ENCODE measurements at regions not wholly inside any gene's neighbourhood (a gene's known extent, or its start where the extent isn't known, plus 50 kb on each side); places are given as distances from the start of the nearest gene placed in this dataset.
"Not testable (repeated sequence)": the region's sequence is repeated elsewhere in the genome, so short reads cannot be mapped to it uniquely, and the experiment has no call there.

DNA sequence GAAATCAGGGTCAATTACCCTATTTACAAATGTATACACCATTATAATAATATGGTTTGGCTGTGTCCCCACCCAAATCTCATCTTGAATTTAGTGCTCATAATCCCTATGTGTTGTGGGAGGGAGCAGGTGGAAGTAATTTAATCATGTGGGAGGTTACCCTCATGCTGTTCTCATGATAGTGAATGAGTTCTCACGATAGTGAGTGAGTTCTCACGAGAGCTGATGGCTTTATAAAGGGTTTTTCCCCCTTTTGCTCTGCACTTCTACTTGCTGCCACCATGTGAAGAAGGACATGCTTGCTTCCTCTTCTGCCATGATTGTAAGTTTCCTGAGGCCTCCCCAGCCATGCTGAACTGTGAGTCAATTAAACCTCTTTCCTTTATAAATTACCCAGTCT is 426.2 kb downstream of the AGTPBP1 start:
- not testable (repeated sequence) for H3K36me3 ChIP-seq (ENCODE audit: control insufficient read depth in 1 of 2, insufficient read depth in 2 of 2, low read depth in 1 of 2, low read length in 2 of 2); H4K91ac ChIP-seq (ENCODE audit: low read length); H2BK15ac ChIP-seq (ENCODE audit: low read depth, poor library complexity, severe bottlenecking); H3K9ac ChIP-seq (ENCODE audit: low read length); H4K8ac ChIP-seq (ENCODE audit: low read length); H3K4me1 ChIP-seq (ENCODE audit: control insufficient read depth, insufficient read depth, low read depth, low read length); H3K4me3 ChIP-seq (ENCODE audit: insufficient read depth in 1 of 2, low read depth in 1 of 2, low read length in 2 of 2); H3K18ac ChIP-seq (ENCODE audit: low read depth in 1 of 2, low read length in 2 of 2); H3K14ac ChIP-seq (ENCODE audit: low read length in 2 of 2); H3K27me3 ChIP-seq (ENCODE audit: control insufficient read depth in 1 of 2, insufficient read depth in 1 of 2, low read length in 2 of 2); H2BK120ac ChIP-seq (ENCODE audit: low read depth, low read length); H2AK5ac ChIP-seq (ENCODE audit: low read length, severe bottlenecking); H3K4me2 ChIP-seq (ENCODE audit: low read length, poor library complexity, severe bottlenecking); H2BK12ac ChIP-seq (ENCODE audit: low read length in 2 of 2); H2BK5ac ChIP-seq (ENCODE audit: low read depth, low read length, poor library complexity, severe bottlenecking); H3K23ac ChIP-seq (ENCODE audit: low read length in 2 of 2); H2AFZ ChIP-seq (ENCODE audit: low read depth, low read length); H3K4ac ChIP-seq (ENCODE audit: low read depth in 1 of 2, low read length in 2 of 2); H3K27ac ChIP-seq (ENCODE audit: low read length, poor library complexity, severe bottlenecking); H3K79me1 ChIP-seq (replicated peaks; ENCODE audit: low read length, poor library complexity, severe bottlenecking); DNase-seq
- WGBS: 71% methylated on average over 2 of the region's 2 CpGs
- peaks cover 18% of the 10 kb centered on the region for H3K9me3 ChIP-seq (ENCODE audit: control insufficient read depth, low read length)

- H3K4me1 ChIP-seq (ENCODE audit: control insufficient read depth, insufficient read depth, low read depth, low read length): no peaks in the 10 kb centered on the region
- no peak overlapping the region for H3K4me2 ChIP-seq (ENCODE audit: low read length, poor library complexity, severe bottlenecking)
- H3K9me3 ChIP-seq (ENCODE audit: control insufficient read depth, low read length): peaks cover 21% of the 10 kb centered on the region
- no peak for DNase-seq
- H2BK5ac ChIP-seq (ENCODE audit: low read depth, low read length, poor library complexity, severe bottlenecking): no peak overlapping the region
- no peak overlapping the region for H2BK12ac ChIP-seq (ENCODE audit: low read length in 2 of 2)
- H3K4ac ChIP-seq (ENCODE audit: low read depth in 1 of 2, low read length in 2 of 2): no peak overlapping the region
- no peak overlapping the region for H3K9ac ChIP-seq (ENCODE audit: low read length)
- no peak overlapping the region for H2AK5ac ChIP-seq (ENCODE audit: low read length, severe bottlenecking)
- no peak overlapping the region for H3K14ac ChIP-seq (ENCODE audit: low read length in 2 of 2)
- no peak overlapping the region for H3K23ac ChIP-seq (ENCODE audit: low read length in 2 of 2)
- no peaks in the 10 kb centered on the region for H3K36me3 ChIP-seq (ENCODE audit: control insufficient read depth in 1 of 2, insufficient read depth in 2 of 2, low read depth in 1 of 2, low read length in 2 of 2)
- no peak overlapping the region for H2AFZ ChIP-seq (ENCODE audit: low read depth, low read length)
- no peak overlapping the region for H2BK120ac ChIP-seq (ENCODE audit: low read depth, low read length)
- H3K18ac ChIP-seq (ENCODE audit: low read depth in 1 of 2, low read length in 2 of 2): no peak overlapping the region
- no peak overlapping the region for H4K8ac ChIP-seq (ENCODE audit: low read length)
- H3K4me3 ChIP-seq (ENCODE audit: insufficient read depth in 1 of 2, low read depth in 1 of 2, low read length in 2 of 2): no peak overlapping the region
- H3K27me3 ChIP-seq (ENCODE audit: control insufficient read depth in 1 of 2, insufficient read depth in 1 of 2, low read length in 2 of 2): no peaks in the 10 kb centered on the region
- no peak overlapping the region for H2BK15ac ChIP-seq (ENCODE audit: low read depth, poor library complexity, severe bottlenecking)
- H3K79me1 ChIP-seq (replicated peaks; ENCODE audit: low read length, poor library complexity, severe bottlenecking): no peaks in the 10 kb centered on the region
- no peak overlapping the region for H4K91ac ChIP-seq (ENCODE audit: low read length)
- no peak overlapping the region for H3K27ac ChIP-seq (ENCODE audit: low read length, poor library complexity, severe bottlenecking)
Measured at GRCh38 chr9:85310573-85310972, 431.2 kb downstream of the AGTPBP1 start.

GRCh38 chr9:85303757-85304134 is 438.0 kb downstream of the AGTPBP1 start:
- Histone ChIP-seq H2AK5ac (ENCODE audit: low read length, severe bottlenecking) (no peak overlapping the region), H2BK120ac (ENCODE audit: low read depth, low read length) (no peak overlapping the region), H2BK15ac (ENCODE audit: low read depth, poor library complexity, severe bottlenecking) (no peak overlapping the region), H2BK12ac (ENCODE audit: low read length in 2 of 2) (no peak overlapping the region), H3K9ac (ENCODE audit: low read length) (no peak overlapping the region), H3K4me1 (ENCODE audit: control insufficient read depth, insufficient read depth, low read depth, low read length) (no peaks in the 10 kb centered on the region), H3K4me2 (ENCODE audit: low read length, poor library complexity, severe bottlenecking) (no peak overlapping the region), H3K9me3 (ENCODE audit: control insufficient read depth, low read length) (peaks cover under 1% of the 10 kb centered on the region), H3K27ac (ENCODE audit: low read length, poor library complexity, severe bottlenecking) (no peak overlapping the region), H4K91ac (ENCODE audit: low read length) (no peak overlapping the region), H3K4ac (ENCODE audit: low read depth in 1 of 2, low read length in 2 of 2) (no peak overlapping the region), H3K27me3 (ENCODE audit: control insufficient read depth in 1 of 2, insufficient read depth in 1 of 2, low read length in 2 of 2) (no peaks in the 10 kb centered on the region), H3K23ac (ENCODE audit: low read length in 2 of 2) (no peak overlapping the region), H2AFZ (ENCODE audit: low read depth, low read length) (no peak overlapping the region), H3K4me3 (ENCODE audit: insufficient read depth in 1 of 2, low read depth in 1 of 2, low read length in 2 of 2) (no peak overlapping the region), H3K79me1 (replicated peaks; ENCODE audit: low read length, poor library complexity, severe bottlenecking) (no peaks in the 10 kb centered on the region), H3K36me3 (ENCODE audit: control insufficient read depth in 1 of 2, insufficient read depth in 2 of 2, low read depth in 1 of 2, low read length in 2 of 2) (no peaks in the 10 kb centered on the region), H4K8ac (ENCODE audit: low read length) (no peak overlapping the region), H2BK5ac (ENCODE audit: low read depth, low read length, poor library complexity, severe bottlenecking) (no peak overlapping the region), H3K14ac (ENCODE audit: low read length in 2 of 2) (no peak overlapping the region), H3K18ac (ENCODE audit: low read depth in 1 of 2, low read length in 2 of 2) (no peak overlapping the region)
- WGBS: 73% methylated on average over 3 of the region's 4 CpGs
- no peak for DNase-seq

- no peak overlapping the region for H2BK5ac ChIP-seq (ENCODE audit: low read depth, low read length, poor library complexity, severe bottlenecking)
- no peaks in the 10 kb centered on the region for H3K27me3 ChIP-seq (ENCODE audit: control insufficient read depth in 1 of 2, insufficient read depth in 1 of 2, low read length in 2 of 2)
- H3K23ac ChIP-seq (ENCODE audit: low read length in 2 of 2): no peak overlapping the region
- no peak overlapping the region for H3K4ac ChIP-seq (ENCODE audit: low read depth in 1 of 2, low read length in 2 of 2)
- no peaks in the 10 kb centered on the region for H3K79me1 ChIP-seq (replicated peaks; ENCODE audit: low read length, poor library complexity, severe bottlenecking)
- H2BK15ac ChIP-seq (ENCODE audit: low read depth, poor library complexity, severe bottlenecking): no peak overlapping the region
- WGBS: 82% methylated on average over 6 of the region's 7 CpGs
- H2BK12ac ChIP-seq (ENCODE audit: low read length in 2 of 2): no peak overlapping the region
- no peak overlapping the region for H3K18ac ChIP-seq (ENCODE audit: low read depth in 1 of 2, low read length in 2 of 2)
- H3K4me1 ChIP-seq (ENCODE audit: control insufficient read depth, insufficient read depth, low read depth, low read length): no peaks in the 10 kb centered on the region
- H3K36me3 ChIP-seq (ENCODE audit: control insufficient read depth in 1 of 2, insufficient read depth in 2 of 2, low read depth in 1 of 2, low read length in 2 of 2): no peaks in the 10 kb centered on the region
- no peak for DNase-seq
- no peak overlapping the region for H3K4me2 ChIP-seq (ENCODE audit: low read length, poor library complexity, severe bottlenecking)
- H3K9me3 ChIP-seq (ENCODE audit: control insufficient read depth, low read length): peaks cover 3% of the 10 kb centered on the region
- H4K91ac ChIP-seq (ENCODE audit: low read length): no peak overlapping the region
- H3K4me3 ChIP-seq (ENCODE audit: insufficient read depth in 1 of 2, low read depth in 1 of 2, low read length in 2 of 2): no peak overlapping the region
- no peak overlapping the region for H3K9ac ChIP-seq (ENCODE audit: low read length)
- no peak overlapping the region for H2AK5ac ChIP-seq (ENCODE audit: low read length, severe bottlenecking)
- no peak overlapping the region for H4K8ac ChIP-seq (ENCODE audit: low read length)
- H3K14ac ChIP-seq (ENCODE audit: low read length in 2 of 2): no peak overlapping the region
- no peak overlapping the region for H2AFZ ChIP-seq (ENCODE audit: low read depth, low read length)
- H2BK120ac ChIP-seq (ENCODE audit: low read depth, low read length): no peak overlapping the region
- no peak overlapping the region for H3K27ac ChIP-seq (ENCODE audit: low read length, poor library complexity, severe bottlenecking)
Measured at GRCh38 chr9:85302938-85303756, 438.6 kb downstream of the AGTPBP1 start.
